Epithelial cell of proximal tubule (primary cell): ENCODE measurements at regions not wholly inside any gene's neighbourhood (a gene's known extent, or its start where the extent isn't known, plus 50 kb on each side); places are given as distances from the start of the nearest gene placed in this dataset.

ENCODE experiments used
- DNase-seq: peaks from one replicate; pipeline ENCODE4 v3.0.0-alpha.2; 2011; ENCODE audit warnings: low read depth
- H3K4me3 ChIP-seq: 2 replicates; pipeline ENCODE4 v1.5.1; 2011; ENCODE audit warnings: low read depth, mild to moderate bottlenecking, low read length
- CTCF ChIP-seq: conservative IDR thresholded peaks from 2 replicates; pipeline ENCODE4 v1.5.1; 2012; ENCODE audit warnings: low read depth, mild to moderate bottlenecking, low read length

- no peak for TF ChIP-seq CTCF
- no peak overlapping the region for H3K4me3 ChIP-seq
- no peak for DNase-seq
Observed at GRCh38 chr3:19749448-19750017, 184.5 kb downstream of the EFHB start.

- no peak overlapping the region for H3K4me3 ChIP-seq
- TF ChIP-seq CTCF = no peak
- DNase-seq = no peak
Observed at GRCh38 chr3:19748782-19749447, 185.1 kb downstream of the EFHB start.

- H3K4me3 ChIP-seq = no peak overlapping the region
- no peak for TF ChIP-seq CTCF
- no peak for DNase-seq
Observed at GRCh38 chr3:19744047-19744446, 190.0 kb downstream of the EFHB start.

- H3K4me3 ChIP-seq = no peak overlapping the region
- no peak for TF ChIP-seq CTCF
- DNase-seq = no peak
Observed at GRCh38 chr3:19742935-19743334, 191.1 kb downstream of the EFHB start.

- DNase-seq = no peak
- no peak overlapping the region for H3K4me3 ChIP-seq
- no peak for TF ChIP-seq CTCF
Observed at GRCh38 chr3:19739504-19739903, 194.5 kb downstream of the EFHB start.

- DNase-seq = no peak
- TF ChIP-seq CTCF = no peak
- no peak overlapping the region for H3K4me3 ChIP-seq
Observed at GRCh38 chr3:19738846-19739245, 195.2 kb downstream of the EFHB start.

- H3K4me3 ChIP-seq = no peak overlapping the region
- peak; percentile 12 for DNase-seq
- TF ChIP-seq CTCF = no peak
Observed at GRCh38 chr3:19735111-19735510, 198.9 kb downstream of the EFHB start.
